ENCODE measurements at regions not wholly inside any gene's neighbourhood (a gene's known extent, or its start where the extent isn't known, plus 50 kb on each side); places are given as distances from the start of the nearest gene placed in this dataset.

- no peak for DNase-seq
Measured at GRCh38 chr10:77710081-77710551, 72.5 kb upstream of the KCNMA1 start.

- DNase-seq = no peak
Measured at GRCh38 chr10:77707570-77707969, 70.0 kb upstream of the KCNMA1 start.

GRCh38 chr10:77702166-77702565 is 64.6 kb upstream of the KCNMA1 start:
- DNase-seq = no peak

- DNase-seq = no peak
Measured at GRCh38 chr10:77700086-77700485, 62.5 kb upstream of the KCNMA1 start.

- DNase-seq = no peak
Measured at GRCh38 chr10:77699080-77699645, 61.6 kb upstream of the KCNMA1 start.

- DNase-seq = no peak
Measured at GRCh38 chr10:77698267-77698931, 60.8 kb upstream of the KCNMA1 start.

- DNase-seq = no peak
Measured at GRCh38 chr10:77696584-77696983, 59.0 kb upstream of the KCNMA1 start.

GRCh38 chr10:77695186-77695585 is 57.6 kb upstream of the KCNMA1 start:
- DNase-seq = no peak

- no peak for DNase-seq
Measured at GRCh38 chr10:77692782-77693181, 55.2 kb upstream of the KCNMA1 start.

GRCh38 chr10:77689339-77689738 is 51.7 kb upstream of the KCNMA1 start:
- DNase-seq = no peak

GRCh38 chr10:77687621-77688020 is 50.0 kb upstream of the KCNMA1 start:
- no peak for DNase-seq

Measured in NCI-H1694 treated with DMSO at 0.1 percent for 48 hours (cell line).